ENCODE measurements at regions not wholly inside any gene's neighbourhood (a gene's known extent, or its start where the extent isn't known, plus 50 kb on each side); places are given as distances from the start of the nearest gene placed in this dataset.

GRCh38 chr6:131349199-131349598, 213.9 kb downstream of the AKAP7 start:
- in situ Hi-C loops (cut with HindIII; ENCODE audit: low pct_unique_long_range_greater_than_20kb, low sequenced_read_pairs) = no loop called here
- POLR2A ChIA-PET = interaction anchor here (0.6 kb wide), 1 partner anchor 283 kb away, joined by 3 read pairs; no protein-coding TSS in a partner anchor
- no TSS peak for BruUV-seq (replicated peaks)

GRCh38 chr6:131353106-131353505, 217.8 kb downstream of the AKAP7 start:
- DNase-seq (ENCODE audit: low read depth, low spot score) (no peak), ATAC-seq (no peak)
- H3K27me3 ChIP-seq (ENCODE audit: control insufficient read depth, insufficient read depth, low read length) = peaks cover 2% of the 10 kb centered on the region; the same call in 1 of the 2 replicates
- no peak overlapping the region for H3K4me3 ChIP-seq (ENCODE audit: low read depth in 2 of 2, low read length in 2 of 2)
- H3K9me3 ChIP-seq (ENCODE audit: control insufficient read depth, insufficient read depth, low read depth, low read length) = no peaks in the 10 kb centered on the region
- CTCF ChIA-PET = no interaction called here
- TF ChIP-seq SIN3A (IDR thresholded peaks at IDR 0.05; ENCODE audit: borderline replicate concordance, insufficient read depth, low read depth, low read length) (no peak), TCF7L2 (IDR thresholded peaks at IDR 0.05; ENCODE audit: low read depth, low read length) (no peak), POLR2AphosphoS5 (IDR thresholded peaks at IDR 0.05; ENCODE audit: low read depth, low read length) (no peak), REST (IDR thresholded peaks at IDR 0.05; ENCODE audit: insufficient read depth in 1 of 2, low read depth in 2 of 2, low read length in 1 of 2) (no peak), CTCF (IDR thresholded peaks at IDR 0.05) (no peak)
- no peak overlapping the region for H3K27ac ChIP-seq (ENCODE audit: low read length)
- no peaks in the 10 kb centered on the region for H3K36me3 ChIP-seq (ENCODE audit: control insufficient read depth, insufficient read depth, low read length)
- H3K4me1 ChIP-seq (ENCODE audit: control insufficient read depth, insufficient read depth, low read length) = no peaks in the 10 kb centered on the region; the same call in 1 of the 2 replicates
- intact Hi-C loops (cut with micrococcal nuclease; ENCODE audit: unreplicated experiment) (no loop called here), in situ Hi-C loops (cut with HindIII; ENCODE audit: low pct_unique_long_range_greater_than_20kb, low sequenced_read_pairs) (no loop called here)
- BruUV-seq (replicated peaks) = no TSS peak
- POLR2A ChIA-PET = no interaction called here

More at GRCh38 chr6:131349199-131349598, 213.9 kb downstream of the AKAP7 start:
- H3K4me1 ChIP-seq (ENCODE audit: control insufficient read depth, insufficient read depth, low read length) = no peaks in the 10 kb centered on the region; the same call in 1 of the 2 replicates
- H3K36me3 ChIP-seq (ENCODE audit: control insufficient read depth, insufficient read depth, low read length) = no peaks in the 10 kb centered on the region
- CTCF ChIA-PET = no interaction called here
- intact Hi-C loops (cut with micrococcal nuclease; ENCODE audit: unreplicated experiment) = no loop called here
- peaks cover 2% of the 10 kb centered on the region; the same call in 1 of the 2 replicates for H3K27me3 ChIP-seq (ENCODE audit: control insufficient read depth, insufficient read depth, low read length)
- TF ChIP-seq SIN3A (IDR thresholded peaks at IDR 0.05; ENCODE audit: borderline replicate concordance, insufficient read depth, low read depth, low read length) (no peak), CTCF (IDR thresholded peaks at IDR 0.05) (no peak), REST (IDR thresholded peaks at IDR 0.05; ENCODE audit: insufficient read depth in 1 of 2, low read depth in 2 of 2, low read length in 1 of 2) (no peak), TCF7L2 (IDR thresholded peaks at IDR 0.05; ENCODE audit: low read depth, low read length) (no peak), POLR2AphosphoS5 (IDR thresholded peaks at IDR 0.05; ENCODE audit: low read depth, low read length) (no peak)
- DNase-seq (ENCODE audit: low read depth, low spot score) (no peak), ATAC-seq (no peak)
- no peak overlapping the region for H3K27ac ChIP-seq (ENCODE audit: low read length)
- H3K4me3 ChIP-seq (ENCODE audit: low read depth in 2 of 2, low read length in 2 of 2) = no peak overlapping the region
- H3K9me3 ChIP-seq (ENCODE audit: control insufficient read depth, insufficient read depth, low read depth, low read length) = no peaks in the 10 kb centered on the region
